ENCODE measurements at regions not wholly inside any gene's neighbourhood (a gene's known extent, or its start where the extent isn't known, plus 50 kb on each side); places are given as distances from the start of the nearest gene placed in this dataset.

- no peaks in the 10 kb centered on the region for H3K27me3 Mint-ChIP-seq (ENCODE audit: unreplicated experiment)
Observed at GRCh38 chr11:130792772-130793171, 123.5 kb downstream of the SNX19 start.

GRCh38 chr11:130796828-130797227, 119.5 kb downstream of the SNX19 start:
- CTCF ChIA-PET = no interaction called here
- H3K4me3 Mint-ChIP-seq (ENCODE audit: low read depth, unreplicated experiment) = no peak overlapping the region
- H3K9me3 Mint-ChIP-seq (ENCODE audit: low read depth, unreplicated experiment) = peaks cover 3% of the 10 kb centered on the region
- no peaks in the 10 kb centered on the region for H3K36me3 Mint-ChIP-seq (ENCODE audit: insufficient read depth, unreplicated experiment)
- no peak overlapping the region for H3K27ac Mint-ChIP-seq (ENCODE audit: unreplicated experiment)
- intact Hi-C loops (cut with micrococcal nuclease; ENCODE audit: unreplicated experiment) = no loop called here
- BruUV-seq (replicated peaks) = no TSS peak
- no peaks in the 10 kb centered on the region for H3K4me1 Mint-ChIP-seq (ENCODE audit: low read depth, unreplicated experiment)
- no peak for TF ChIP-seq CTCF (IDR thresholded peaks at IDR 0.05; ENCODE audit: unreplicated experiment)
- no peak for DNase-seq
- no peaks in the 10 kb centered on the region for H3K27me3 Mint-ChIP-seq (ENCODE audit: unreplicated experiment)

More at GRCh38 chr11:130792772-130793171, 123.5 kb downstream of the SNX19 start:
- H3K36me3 Mint-ChIP-seq (ENCODE audit: insufficient read depth, unreplicated experiment) = no peaks in the 10 kb centered on the region
- CTCF ChIA-PET = no interaction called here
- TF ChIP-seq CTCF (IDR thresholded peaks at IDR 0.05; ENCODE audit: unreplicated experiment) = no peak
- no peaks in the 10 kb centered on the region for H3K9me3 Mint-ChIP-seq (ENCODE audit: low read depth, unreplicated experiment)
- intact Hi-C loops (cut with micrococcal nuclease; ENCODE audit: unreplicated experiment) = no loop called here
- no peak overlapping the region for H3K27ac Mint-ChIP-seq (ENCODE audit: unreplicated experiment)
- no peak overlapping the region for H3K4me3 Mint-ChIP-seq (ENCODE audit: low read depth, unreplicated experiment)
- no TSS peak for BruUV-seq (replicated peaks)
- DNase-seq = no peak
- peaks cover under 1% of the 10 kb centered on the region for H3K4me1 Mint-ChIP-seq (ENCODE audit: low read depth, unreplicated experiment)

GRCh38 chr11:130798280-130798679, 118.0 kb downstream of the SNX19 start:
- TF ChIP-seq CTCF (IDR thresholded peaks at IDR 0.05; ENCODE audit: unreplicated experiment) = no peak
- intact Hi-C loops (cut with micrococcal nuclease; ENCODE audit: unreplicated experiment) = no loop called here
- no peak overlapping the region for H3K27ac Mint-ChIP-seq (ENCODE audit: unreplicated experiment)
- H3K9me3 Mint-ChIP-seq (ENCODE audit: low read depth, unreplicated experiment) = peaks cover 3% of the 10 kb centered on the region
- DNase-seq = no peak
- H3K4me3 Mint-ChIP-seq (ENCODE audit: low read depth, unreplicated experiment) = no peak overlapping the region
- no peaks in the 10 kb centered on the region for H3K36me3 Mint-ChIP-seq (ENCODE audit: insufficient read depth, unreplicated experiment)
- CTCF ChIA-PET = no interaction called here
- H3K27me3 Mint-ChIP-seq (ENCODE audit: unreplicated experiment) = no peaks in the 10 kb centered on the region
- H3K4me1 Mint-ChIP-seq (ENCODE audit: low read depth, unreplicated experiment) = no peaks in the 10 kb centered on the region
- no TSS peak for BruUV-seq (replicated peaks)

- H3K4me3 Mint-ChIP-seq (ENCODE audit: low read depth, unreplicated experiment) = no peak overlapping the region
- no peaks in the 10 kb centered on the region for H3K27me3 Mint-ChIP-seq (ENCODE audit: unreplicated experiment)
- H3K9me3 Mint-ChIP-seq (ENCODE audit: low read depth, unreplicated experiment) = peaks cover 3% of the 10 kb centered on the region
- TF ChIP-seq CTCF (IDR thresholded peaks at IDR 0.05; ENCODE audit: unreplicated experiment) = no peak
- no peak for DNase-seq
- no peak overlapping the region for H3K27ac Mint-ChIP-seq (ENCODE audit: unreplicated experiment)
- no peaks in the 10 kb centered on the region for H3K4me1 Mint-ChIP-seq (ENCODE audit: low read depth, unreplicated experiment)
- no TSS peak for BruUV-seq (replicated peaks)
- intact Hi-C loops (cut with micrococcal nuclease; ENCODE audit: unreplicated experiment) = no loop called here
- CTCF ChIA-PET = no interaction called here
- H3K36me3 Mint-ChIP-seq (ENCODE audit: insufficient read depth, unreplicated experiment) = no peaks in the 10 kb centered on the region
Observed at GRCh38 chr11:130798801-130799200, 117.5 kb downstream of the SNX19 start.

All from Calu3 (cell line).